ENCODE measurements at regions not wholly inside any gene's neighbourhood (a gene's known extent, or its start where the extent isn't known, plus 50 kb on each side); places are given as distances from the start of the nearest gene placed in this dataset.

DNA sequence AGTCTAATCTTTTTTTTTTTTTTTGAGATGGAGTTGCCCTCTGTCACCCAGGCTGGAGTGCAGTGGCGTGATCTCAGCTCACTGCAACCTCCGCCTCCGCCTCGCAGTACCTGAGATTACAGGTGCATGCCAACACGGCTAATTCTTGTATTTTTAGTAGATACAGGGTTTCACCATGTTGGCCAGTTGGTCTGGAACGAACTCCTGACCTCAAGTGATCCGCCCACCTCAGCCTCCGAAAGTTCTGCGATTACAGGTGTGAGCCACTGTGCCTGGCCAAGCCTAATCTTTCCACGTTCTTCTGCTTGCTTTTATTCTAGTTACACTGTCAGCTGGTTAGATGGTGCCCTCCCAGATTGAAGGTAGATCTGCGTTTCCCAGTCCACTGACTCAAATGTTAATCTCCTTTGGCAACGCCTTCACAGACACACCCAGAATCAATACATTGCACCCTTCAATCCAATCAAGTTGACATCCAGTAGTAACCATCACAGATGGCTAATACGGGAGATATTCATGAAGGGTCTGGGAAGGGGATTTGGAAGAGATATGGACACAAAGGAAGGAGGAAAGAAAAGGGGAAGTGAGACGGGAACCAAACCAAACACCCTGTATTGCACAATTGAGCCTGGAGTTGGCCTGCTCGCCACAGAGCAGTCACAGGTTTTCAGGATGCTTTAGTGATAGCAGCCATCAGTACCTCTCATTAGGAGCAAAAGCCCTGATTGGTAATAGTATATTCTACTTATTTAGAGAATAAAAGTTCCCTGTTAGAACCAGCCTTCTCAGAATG lies 229.8 kb downstream of the PIK3C3 start:
- TF ChIP-seq EZH2phosphoT487 (IDR thresholded peaks at IDR 0.05; ENCODE audit: insufficient read depth, low read depth): no peak
- TF ChIP-seq EZH2 (IDR thresholded peaks at IDR 0.05; ENCODE audit: insufficient read depth, poor library complexity, severe bottlenecking): no peak
